Body of pancreas (tissue), 4 donors: ENCODE measurements at regions not wholly inside any gene's neighbourhood (a gene's known extent, or its start where the extent isn't known, plus 50 kb on each side); places are given as distances from the start of the nearest gene placed in this dataset.

Source experiments
- CTCF ChIP-seq, 7 experiments: fragments of 450-650 bp in 4 of 7; fragments of 200-600 bp in 3 of 7; sonication (generic) in 3 of 7; IDR thresholded peaks; one replicate each; pipeline ENCODE4 v1.5.1; 2016 to 2019; ENCODE audit warnings: antibody characterized with exemption in 7 of 7
- POLR2A ChIP-seq, 3 donors: fragments of 450-650 bp; IDR thresholded peaks; one replicate each; pipeline ENCODE4 v1.6.1; 2016; ENCODE audit warnings: antibody characterized with exemption in 3 of 3, mild to moderate bottlenecking in 2 of 3

DNA sequence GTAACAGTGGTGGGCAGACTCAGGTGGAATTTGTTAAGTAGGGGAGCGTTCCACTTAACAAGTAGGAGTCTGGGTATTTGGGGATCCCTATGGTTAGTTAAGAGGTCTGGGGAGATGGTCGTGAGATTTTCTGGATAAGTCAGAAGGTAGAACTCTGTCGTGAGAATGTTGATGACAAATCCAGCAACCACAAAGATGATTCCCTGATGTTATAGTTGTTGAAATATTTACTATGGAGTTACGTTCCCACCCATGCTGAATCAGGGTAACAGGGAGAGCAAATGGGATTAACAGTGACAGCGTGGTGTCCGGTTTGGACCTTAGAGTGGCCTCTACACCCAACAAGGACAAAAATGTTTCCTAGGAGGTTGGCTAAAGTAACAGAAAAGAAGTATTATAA lies 110.8 kb downstream of the MFSD1 start:
- TF ChIP-seq CTCF (IDR thresholded peaks at IDR 0.05) (no peak), POLR2A (IDR thresholded peaks at IDR 0.05) (no peak)
